ENCODE measurements at regions not wholly inside any gene's neighbourhood (a gene's known extent, or its start where the extent isn't known, plus 50 kb on each side); places are given as distances from the start of the nearest gene placed in this dataset.

DNA sequence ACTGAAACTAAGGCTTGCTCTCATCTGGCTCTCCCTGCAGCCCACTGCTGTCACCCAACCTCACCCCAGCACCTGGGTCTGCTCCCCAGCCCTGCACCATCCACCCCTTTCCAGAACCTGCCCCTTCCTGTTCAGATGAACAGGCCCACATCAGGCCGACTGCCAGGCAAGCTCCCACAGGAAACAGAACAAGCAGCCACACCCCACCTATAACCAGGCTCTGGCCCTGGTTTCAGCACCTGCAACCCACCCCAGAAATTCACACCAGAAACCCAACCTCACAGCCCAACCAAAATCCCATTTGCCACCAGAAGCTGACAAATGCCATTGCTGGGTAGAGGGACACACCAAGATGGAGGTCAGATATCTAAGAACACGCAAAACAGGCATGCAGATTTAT, 159.2 kb upstream of the ID2 start:
- TF ChIP-seq SPI1 (IDR thresholded peaks at IDR 0.05; ENCODE audit: low read depth, low read length) (no peak), PAX5 (IDR thresholded peaks at IDR 0.05; ENCODE audit: insufficient read depth, low read length, severe bottlenecking) (no peak), TAF1 (IDR thresholded peaks at IDR 0.05; ENCODE audit: low read depth, low read length) (no peak), POU2F2 (IDR thresholded peaks at IDR 0.05; ENCODE audit: low read depth, low read length) (no peak), POLR2A (IDR thresholded peaks at IDR 0.05; ENCODE audit: low read depth, low read length) (no peak), POLR2AphosphoS5 (IDR thresholded peaks at IDR 0.05; ENCODE audit: low read depth, low read length) (no peak)
- FAIRE-seq = peak; percentile 72
- DNase-seq (ENCODE audit: insufficient read length, low spot score) = no peak

DNA sequence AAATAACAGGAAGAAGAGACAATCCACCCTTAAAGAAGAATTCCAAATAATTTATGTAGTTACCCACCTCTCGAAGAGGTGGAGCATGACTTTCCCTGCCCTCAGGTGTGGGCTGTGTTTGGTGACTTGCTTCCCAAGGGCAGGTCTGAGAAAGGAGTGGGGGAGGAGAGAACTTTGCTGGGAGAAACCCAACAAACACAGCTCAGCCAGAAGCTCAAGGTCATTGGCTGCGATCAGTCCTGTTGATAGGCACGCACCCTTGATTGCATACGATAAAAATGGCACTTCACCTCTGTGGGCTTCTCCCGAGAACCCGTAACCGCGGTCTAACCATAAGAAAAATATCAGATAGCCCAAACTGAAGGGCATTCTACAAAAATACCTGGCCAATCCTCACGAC, 157.5 kb upstream of the ID2 start:
- DNase-seq (ENCODE audit: insufficient read length, low spot score) (no peak), FAIRE-seq (no peak)
- TF ChIP-seq POLR2AphosphoS5 (IDR thresholded peaks at IDR 0.05; ENCODE audit: low read depth, low read length) (no peak), SPI1 (IDR thresholded peaks at IDR 0.05; ENCODE audit: low read depth, low read length) (no peak), PAX5 (IDR thresholded peaks at IDR 0.05; ENCODE audit: insufficient read depth, low read length, severe bottlenecking) (no peak), POLR2A (IDR thresholded peaks at IDR 0.05; ENCODE audit: low read depth, low read length) (no peak), TAF1 (IDR thresholded peaks at IDR 0.05; ENCODE audit: low read depth, low read length) (no peak), POU2F2 (IDR thresholded peaks at IDR 0.05; ENCODE audit: low read depth, low read length) (no peak)

DNA sequence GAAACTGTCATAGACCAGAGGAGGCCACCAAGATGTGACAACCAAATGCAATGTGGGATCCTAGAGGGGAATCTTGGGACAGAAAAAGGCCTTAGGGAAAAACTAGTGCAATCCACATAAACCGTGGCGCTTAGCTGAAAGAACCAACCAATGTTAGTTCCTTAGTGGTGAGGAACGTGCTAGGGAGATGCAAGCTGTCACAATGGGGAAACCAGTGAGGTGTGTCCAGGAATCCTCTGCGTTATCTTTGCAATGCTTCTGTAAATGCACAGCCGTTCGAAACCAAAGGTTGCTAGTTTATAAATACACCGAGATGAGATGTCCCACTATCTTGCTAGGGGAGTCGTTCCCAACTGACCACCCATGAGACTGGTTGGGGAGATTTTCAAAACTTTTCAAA, 157.0 kb upstream of the ID2 start:
- DNase-seq (ENCODE audit: insufficient read length, low spot score) (no peak), FAIRE-seq (peak; percentile 75)
- TF ChIP-seq TAF1 (IDR thresholded peaks at IDR 0.05; ENCODE audit: low read depth, low read length) = no peak
- TF ChIP-seq PAX5 (IDR thresholded peaks at IDR 0.05; ENCODE audit: insufficient read depth, low read length, severe bottlenecking) = peak; percentile 59
- TF ChIP-seq POLR2AphosphoS5 (IDR thresholded peaks at IDR 0.05; ENCODE audit: low read depth, low read length) = no peak
- TF ChIP-seq SPI1 (IDR thresholded peaks at IDR 0.05; ENCODE audit: low read depth, low read length) = no peak

DNA sequence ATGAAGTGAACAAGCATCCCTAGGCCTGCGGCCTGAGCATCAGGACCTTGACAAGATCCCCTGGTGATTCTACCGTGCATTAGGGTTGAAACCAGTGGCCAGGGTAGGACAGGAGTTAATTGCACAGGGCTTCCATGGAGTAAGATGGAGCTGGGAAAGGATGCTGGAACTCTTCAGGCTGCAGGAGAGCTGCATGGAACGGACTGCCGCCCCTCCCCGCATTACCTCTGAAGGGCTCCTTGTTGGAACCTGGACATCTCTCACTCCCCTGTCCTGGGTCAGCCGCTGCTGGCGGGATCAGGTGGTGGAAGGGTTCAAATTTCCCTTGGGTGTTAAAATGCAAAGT, 156.6 kb upstream of the ID2 start:
- FAIRE-seq = no peak
- TF ChIP-seq POLR2AphosphoS5 (IDR thresholded peaks at IDR 0.05; ENCODE audit: low read depth, low read length) = no peak
- no peak for TF ChIP-seq SPI1 (IDR thresholded peaks at IDR 0.05; ENCODE audit: low read depth, low read length)
- TF ChIP-seq PAX5 (IDR thresholded peaks at IDR 0.05; ENCODE audit: insufficient read depth, low read length, severe bottlenecking) = no peak
- TF ChIP-seq POU2F2 (IDR thresholded peaks at IDR 0.05; ENCODE audit: low read depth, low read length) = no peak
- TF ChIP-seq TAF1 (IDR thresholded peaks at IDR 0.05; ENCODE audit: low read depth, low read length) = no peak
- TF ChIP-seq POLR2A (IDR thresholded peaks at IDR 0.05; ENCODE audit: low read depth, low read length) = no peak

DNA sequence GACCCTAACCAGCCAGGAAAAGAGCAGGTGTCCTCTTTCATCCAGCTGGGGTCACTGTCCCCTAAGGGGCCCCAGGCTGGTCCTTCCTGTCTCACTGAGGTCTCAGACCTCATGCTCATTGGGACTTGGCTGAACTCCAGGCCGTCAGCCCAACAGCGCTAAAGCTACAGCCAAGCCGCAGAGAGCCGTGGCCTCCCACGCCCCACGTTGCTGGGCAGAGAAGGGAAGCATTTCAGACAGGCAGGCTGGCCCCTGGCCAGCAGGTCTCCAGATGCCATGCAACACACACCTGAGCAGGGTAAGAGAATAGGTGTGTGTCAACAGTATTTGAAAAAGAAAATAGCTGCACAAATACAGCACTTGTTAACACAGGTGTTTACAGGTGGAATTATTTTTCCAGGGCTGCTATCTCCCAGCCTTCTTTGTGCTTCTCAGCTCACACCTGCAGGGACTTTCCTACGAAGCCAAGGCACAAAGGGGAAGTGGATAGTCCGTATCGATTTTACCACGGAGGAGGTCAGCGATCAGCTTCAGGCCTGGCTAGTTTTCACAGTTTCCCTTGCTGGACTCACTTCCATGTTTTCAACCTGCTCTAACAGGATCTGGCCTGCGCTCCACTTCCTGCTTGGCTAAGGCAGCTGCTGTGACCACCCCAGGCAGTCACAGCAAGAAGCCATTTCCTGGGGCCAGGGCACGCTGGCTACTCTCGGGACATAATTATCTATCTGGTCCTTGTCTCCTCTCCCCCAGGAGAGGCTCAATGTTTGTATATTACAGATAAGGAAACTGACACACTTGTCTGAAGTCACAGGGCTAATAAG, 156.1 kb upstream of the ID2 start:
- DNase-seq (ENCODE audit: insufficient read length, low spot score) (peak; percentile 61), FAIRE-seq (peak; percentile 95)
- TF ChIP-seq TAF1 (IDR thresholded peaks at IDR 0.05; ENCODE audit: low read depth, low read length) (no peak), SPI1 (IDR thresholded peaks at IDR 0.05; ENCODE audit: low read depth, low read length) (peak; percentile 97), POLR2AphosphoS5 (IDR thresholded peaks at IDR 0.05; ENCODE audit: low read depth, low read length) (no peak), PAX5 (IDR thresholded peaks at IDR 0.05; ENCODE audit: insufficient read depth, low read length, severe bottlenecking) (no peak), POU2F2 (IDR thresholded peaks at IDR 0.05; ENCODE audit: low read depth, low read length) (peak; percentile 34; the same call in 1 of the 2 replicates), POLR2A (IDR thresholded peaks at IDR 0.05; ENCODE audit: low read depth, low read length) (no peak)

More for the DNA sequence above, 156.6 kb upstream of the ID2 start:
- no peak for DNase-seq (ENCODE audit: insufficient read length, low spot score)

DNA sequence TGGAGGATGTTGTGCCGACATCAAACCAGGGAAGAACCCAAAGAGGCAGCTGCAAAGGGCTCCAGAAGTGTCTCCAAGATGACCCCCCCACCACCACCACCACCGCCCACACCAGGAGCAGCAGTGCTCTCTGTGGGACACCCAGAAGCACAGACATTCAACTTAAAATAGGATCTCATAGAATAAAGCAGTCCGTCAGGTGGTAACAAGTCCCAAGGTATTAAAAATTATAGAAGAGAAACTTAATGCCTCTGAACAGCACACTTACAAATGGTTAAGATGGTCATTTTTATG, 155.5 kb upstream of the ID2 start:
- FAIRE-seq = no peak
- DNase-seq (ENCODE audit: insufficient read length, low spot score) = no peak
- TF ChIP-seq PAX5 (IDR thresholded peaks at IDR 0.05; ENCODE audit: insufficient read depth, low read length, severe bottlenecking) (no peak), POU2F2 (IDR thresholded peaks at IDR 0.05; ENCODE audit: low read depth, low read length) (no peak), POLR2A (IDR thresholded peaks at IDR 0.05; ENCODE audit: low read depth, low read length) (no peak), SPI1 (IDR thresholded peaks at IDR 0.05; ENCODE audit: low read depth, low read length) (no peak), POLR2AphosphoS5 (IDR thresholded peaks at IDR 0.05; ENCODE audit: low read depth, low read length) (no peak), TAF1 (IDR thresholded peaks at IDR 0.05; ENCODE audit: low read depth, low read length) (no peak)

DNA sequence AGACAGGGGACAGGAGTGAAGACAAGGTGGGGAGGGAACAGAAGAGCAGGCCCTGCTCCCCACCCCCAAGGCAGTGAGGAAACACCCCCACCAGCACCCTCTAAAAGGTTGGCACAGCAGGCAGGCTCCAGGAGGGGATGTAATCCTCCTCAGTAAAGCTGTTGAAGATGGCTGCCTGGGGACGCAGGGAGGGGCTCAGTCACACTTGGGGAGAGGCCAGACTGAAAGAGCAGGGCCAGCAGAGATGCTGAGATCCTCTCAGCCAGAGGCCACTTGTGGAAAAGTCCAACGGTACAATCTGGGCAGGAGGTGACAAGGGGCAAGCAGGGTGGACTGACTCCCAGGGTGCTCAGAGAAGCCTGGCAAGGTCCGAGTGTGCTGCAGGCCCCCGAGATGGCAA, 154.8 kb upstream of the ID2 start:
- FAIRE-seq (no peak), DNase-seq (ENCODE audit: insufficient read length, low spot score) (no peak)
- no peak for TF ChIP-seq TAF1 (IDR thresholded peaks at IDR 0.05; ENCODE audit: low read depth, low read length)
- TF ChIP-seq POU2F2 (IDR thresholded peaks at IDR 0.05; ENCODE audit: low read depth, low read length) = no peak
- no peak for TF ChIP-seq POLR2AphosphoS5 (IDR thresholded peaks at IDR 0.05; ENCODE audit: low read depth, low read length)
- TF ChIP-seq SPI1 (IDR thresholded peaks at IDR 0.05; ENCODE audit: low read depth, low read length) = no peak
- no peak for TF ChIP-seq POLR2A (IDR thresholded peaks at IDR 0.05; ENCODE audit: low read depth, low read length)
- no peak for TF ChIP-seq PAX5 (IDR thresholded peaks at IDR 0.05; ENCODE audit: insufficient read depth, low read length, severe bottlenecking)

DNA sequence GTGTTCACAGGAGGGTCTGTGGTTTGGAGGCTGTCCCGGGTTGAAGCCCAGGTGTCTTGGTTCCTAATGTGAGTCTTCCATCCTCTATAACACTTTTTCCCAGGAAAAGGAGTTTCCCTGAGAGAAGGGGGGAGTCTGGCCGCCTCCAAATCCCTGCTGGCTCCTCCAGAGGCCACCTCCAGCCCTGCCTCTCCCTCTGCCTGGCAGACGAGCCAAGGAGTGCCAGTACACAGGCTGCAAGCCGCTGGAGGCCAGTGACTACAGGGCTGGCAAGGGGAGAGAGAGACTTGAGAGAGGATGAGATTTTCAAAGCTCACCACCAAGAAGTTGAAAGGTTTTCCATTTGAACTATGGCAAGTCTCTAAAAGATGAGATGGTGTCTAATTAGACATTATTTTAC, 154.2 kb upstream of the ID2 start:
- TF ChIP-seq POLR2A (IDR thresholded peaks at IDR 0.05; ENCODE audit: low read depth, low read length) (no peak), SPI1 (IDR thresholded peaks at IDR 0.05; ENCODE audit: low read depth, low read length) (no peak), PAX5 (IDR thresholded peaks at IDR 0.05; ENCODE audit: insufficient read depth, low read length, severe bottlenecking) (no peak), POU2F2 (IDR thresholded peaks at IDR 0.05; ENCODE audit: low read depth, low read length) (no peak), POLR2AphosphoS5 (IDR thresholded peaks at IDR 0.05; ENCODE audit: low read depth, low read length) (no peak), TAF1 (IDR thresholded peaks at IDR 0.05; ENCODE audit: low read depth, low read length) (no peak)
- FAIRE-seq (no peak), DNase-seq (ENCODE audit: insufficient read length, low spot score) (no peak)

DNA sequence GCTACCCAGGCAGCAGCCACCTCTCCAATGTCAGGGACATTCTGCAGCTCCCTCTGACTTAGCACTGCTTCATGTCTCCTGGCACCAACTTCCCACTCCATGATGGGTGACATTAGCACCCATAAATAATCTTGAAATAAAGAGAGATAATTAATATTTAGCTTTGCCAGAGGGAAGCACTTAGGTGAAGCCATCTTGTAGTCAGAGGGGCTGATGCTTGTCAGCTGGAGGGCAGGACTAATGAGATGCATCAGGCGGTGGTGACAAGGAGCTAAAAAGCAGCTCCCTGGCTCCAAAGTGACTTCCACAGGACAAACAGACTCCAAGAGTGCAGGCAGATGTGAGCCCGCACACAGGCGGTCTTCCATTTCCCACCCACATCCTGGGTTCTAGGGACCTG, 153.0 kb upstream of the ID2 start:
- DNase-seq (ENCODE audit: insufficient read length, low spot score) (no peak), FAIRE-seq (no peak)
- no peak for TF ChIP-seq POLR2AphosphoS5 (IDR thresholded peaks at IDR 0.05; ENCODE audit: low read depth, low read length)
- no peak for TF ChIP-seq SPI1 (IDR thresholded peaks at IDR 0.05; ENCODE audit: low read depth, low read length)
- no peak for TF ChIP-seq PAX5 (IDR thresholded peaks at IDR 0.05; ENCODE audit: insufficient read depth, low read length, severe bottlenecking)
- TF ChIP-seq TAF1 (IDR thresholded peaks at IDR 0.05; ENCODE audit: low read depth, low read length) = no peak
- no peak for TF ChIP-seq POU2F2 (IDR thresholded peaks at IDR 0.05; ENCODE audit: low read depth, low read length)

All from GM12891 (cell line).